Heart left ventricle (tissue), 16 donors: ENCODE measurements at regions not wholly inside any gene's neighbourhood (a gene's known extent, or its start where the extent isn't known, plus 50 kb on each side); places are given as distances from the start of the nearest gene placed in this dataset.

Experiments used
- ATAC-seq, 4 donors: fragments of 200-7000 bp; cut with Tn5 transposase; one replicate each; pipeline ENCODE4 v1.9.1; 2020 to 2022; ENCODE audit warnings: moderate library complexity in 4 of 4, mild to moderate bottlenecking in 3 of 4, moderate number of reproducible peaks in 1 of 4
- DNase-seq, 5 donors: peaks; one replicate each; pipeline ENCODE4 v3.0.0-alpha.2; 2020
- H3K27ac ChIP-seq, 12 donors: fragments of 200-600 bp; sonication (generic) in 4 of 12; one replicate each; pipeline versions ENCODE4 v1.5.0 to v1.8.0; 2016 to 2022; ENCODE audit warnings: mild to moderate bottlenecking in 2 of 12
- H3K27me3 ChIP-seq, 9 donors: fragments of 200-600 bp; sonication (generic) in 2 of 9; one replicate each; pipeline versions ENCODE4 v1.5.1 to v1.8.0; 2016 to 2022; ENCODE audit warnings: mild to moderate bottlenecking in 3 of 9
- H3K36me3 ChIP-seq, 9 donors: fragments of 200-600 bp; sonication (generic) in 2 of 9; one replicate each; pipeline versions ENCODE4 v1.5.0 to v1.8.0; 2018 to 2022; ENCODE audit warnings: mild to moderate bottlenecking in 2 of 9
- H3K4me1 ChIP-seq, 12 donors: fragments of 200-600 bp; sonication (generic) in 4 of 12; one replicate each; pipeline versions ENCODE4 v1.5.0 to v1.8.0; 2016 to 2022; ENCODE audit warnings: mild to moderate bottlenecking in 3 of 12
- H3K4me3 ChIP-seq, 12 donors: fragments of 200-600 bp; sonication (generic) in 4 of 12; one replicate each; pipeline versions ENCODE4 v1.5.0 to v1.8.0; 2017 to 2022; ENCODE audit warnings: mild to moderate bottlenecking in 9 of 12, moderate library complexity in 4 of 12
- H3K9me3 ChIP-seq, 12 donors: fragments of 200-600 bp; sonication (generic) in 4 of 12; one replicate each; pipeline versions ENCODE4 v1.5.0 to v1.8.0; 2016 to 2022; ENCODE audit warnings: mild to moderate bottlenecking in 1 of 12
- CTCF ChIP-seq, 12 donors: fragments of 200-600 bp; sonication (generic) in 4 of 12; IDR thresholded peaks; one replicate each; pipeline versions ENCODE4 v1.5.0 to v1.8.0; 2018 to 2022; ENCODE audit warnings: antibody characterized with exemption in 12 of 12, mild to moderate bottlenecking in 5 of 12
- POLR2A ChIP-seq, 2 donors: fragments of 450-650 bp; IDR thresholded peaks; one replicate each; pipeline ENCODE4 v1.6.1; 2017; ENCODE audit warnings: antibody characterized with exemption in 2 of 2, mild to moderate bottlenecking in 2 of 2, moderate library complexity in 2 of 2
- WGBS, 4 donors: extraction: QIAGEN DNeasy Blood & Tissue Kit in 2 of 4; methylation state at CpG; one replicate each; pipeline versions ENCODE4 v1.1.5 to v1.1.7; 2013 to 2018; 5-methylcytosine and 5-hydroxymethylcytosine counted together
- intact Hi-C, 10 donors: fragments of 100-400 bp; cut with DNase I; formaldehyde crosslinking; loops; one replicate each; pipeline versions ENCODE4 v1.11.1 to v1.14.2; 2022
- donor health status: ischemic (EF 13 %, LVEDD 7.1; RV severe dilation, severe dysfunction).
- donor health status: healthy with polysubstance abuse.
- donor health status: DM: no; HTN: yes; CAD: no.
- donor health status: DM: no; HTN: no; CAD: no.
- donor health status: ischemic (EF 25% LVEDD 6.9; RV normal size, moderate dysfunction).
- donor health status: ischemic (EF 25% LVEDD 5.7; RV mildly dilated, moderate dysfunction).
- donor health status: healthy.
- donor health status: DM: yes; HTN: yes; CAD: no.
- donor health status: ischemic (EF 35%, LVEDD 5.7; RV mildly dilated, moderate dysfunction).
- donor health status: nonischemic (EF 11% LVEDD 7.7; RV severe dilation, severe dysfunction).
- donor health status: DM: yes; HTN: yes; CAD: no.
- donor health status: PGD.
- donor health status: ischemic (EF 29% LVEDD 5.4; RV normal size, mild dysfunction).
- donor health status: nonischemic (EF 23%, LVEDD 6.1; RV moderate dilation, normal function).

DNA sequence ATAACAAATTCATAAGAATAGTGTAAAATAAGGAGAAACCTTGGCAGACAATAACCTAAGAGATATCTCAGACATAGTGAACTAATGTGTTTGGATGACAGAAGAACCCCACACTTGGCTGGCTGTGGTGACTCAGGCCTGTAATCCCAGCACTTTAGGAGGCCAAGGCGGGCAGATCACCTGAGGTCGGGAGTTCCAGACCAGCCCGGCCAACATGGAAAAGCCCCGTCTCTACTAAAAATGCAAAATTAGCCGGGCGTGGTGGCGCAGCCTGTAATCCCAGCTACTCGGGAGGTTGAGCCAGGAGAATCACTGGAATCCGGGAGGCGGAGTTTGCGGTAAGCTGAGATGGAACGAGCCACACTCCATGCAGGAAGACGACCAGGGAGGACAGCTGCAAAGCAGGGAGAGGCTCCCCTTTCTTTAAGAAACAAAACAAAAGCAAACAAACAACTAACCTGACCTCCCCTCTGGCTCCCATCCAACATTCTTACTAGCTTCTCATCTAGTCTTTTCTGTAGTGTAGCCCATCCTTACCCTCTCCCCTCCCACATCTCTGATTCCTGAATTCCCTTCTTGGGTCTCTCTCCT lies 84.2 kb downstream of the ZNF280B start:
- no peak for TF ChIP-seq CTCF (IDR thresholded peaks at IDR 0.05)
- no peak for TF ChIP-seq POLR2A (IDR thresholded peaks at IDR 0.05)
- Histone ChIP-seq H3K4me1 (no peaks in the 10 kb centered on the region), H3K27ac (no peak overlapping the region), H3K4me3 (no peak overlapping the region), H3K27me3 (peaks cover 0 to 34% (median 0%) of the 10 kb centered on the region in 9 donors), H3K9me3 (no peaks in the 10 kb centered on the region), H3K36me3 (no peaks in the 10 kb centered on the region)
- DNase-seq (no peak), ATAC-seq (no peak)
- WGBS, 4 donors: 56 to 72% (median 63%) methylated on average over 13 of the region's 13 CpGs
- intact Hi-C loops: loop anchor here in 1 of 10 donors (10.0 kb wide), 1 partner anchor 70 kb away; no protein-coding TSS in a partner anchor

DNA sequence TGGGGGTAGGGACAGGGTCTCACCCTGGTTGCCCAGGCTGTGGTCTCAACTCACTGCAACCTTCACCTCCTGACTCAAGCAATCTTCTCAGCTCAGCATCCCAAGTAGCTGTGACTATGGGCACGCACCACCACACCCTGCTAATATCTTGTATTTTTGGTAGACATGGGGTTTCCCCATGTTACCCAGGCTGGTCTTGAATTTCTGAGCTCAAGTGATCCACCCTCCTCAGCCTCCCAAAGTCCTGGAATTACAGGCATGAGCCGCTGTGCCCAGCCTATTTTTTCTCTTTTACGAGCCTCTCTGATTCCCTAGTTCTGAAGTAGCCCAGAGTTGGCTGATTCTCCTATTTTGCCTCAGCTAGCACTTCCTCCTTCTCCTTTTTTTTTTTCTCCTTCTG lies 83.6 kb downstream of the ZNF280B start:
- H3K27me3 ChIP-seq: peaks cover 0 to 39% (median 3%) of the 10 kb centered on the region in 9 donors
- intact Hi-C loops: loop anchor here in 1 of 10 donors (10.0 kb wide), 1 partner anchor 70 kb away; no protein-coding TSS in a partner anchor
- TF ChIP-seq POLR2A (IDR thresholded peaks at IDR 0.05): no peak
- TF ChIP-seq CTCF (IDR thresholded peaks at IDR 0.05): no peak

GRCh38 chr22:22425356-22425755 lies 83.2 kb downstream of the ZNF280B start:
- H3K4me3 ChIP-seq: no peak overlapping the region
- ATAC-seq (no peak), DNase-seq (no peak)
- TF ChIP-seq CTCF (IDR thresholded peaks at IDR 0.05) (no peak), POLR2A (IDR thresholded peaks at IDR 0.05) (no peak)
- intact Hi-C loops: loop anchor here in 1 of 10 donors (10.0 kb wide), 1 partner anchor 71 kb away; no protein-coding TSS in a partner anchor
- no peaks in the 10 kb centered on the region for H3K36me3 ChIP-seq
- no peaks in the 10 kb centered on the region for H3K9me3 ChIP-seq
- H3K27ac ChIP-seq: no peak overlapping the region
- H3K27me3 ChIP-seq: peaks cover 0 to 39% (median 4%) of the 10 kb centered on the region in 9 donors
- no peaks in the 10 kb centered on the region for H3K4me1 ChIP-seq
- WGBS, 4 donors: 38 to 75% (median 68%) methylated on average over 1 of the region's 1 CpG

More for the DNA sequence above, 83.6 kb downstream of the ZNF280B start:
- ATAC-seq (no peak), DNase-seq (no peak)
- Histone ChIP-seq H3K4me1 (no peaks in the 10 kb centered on the region), H3K9me3 (no peaks in the 10 kb centered on the region), H3K27ac (no peak overlapping the region), H3K4me3 (no peak overlapping the region), H3K36me3 (no peaks in the 10 kb centered on the region)
- 75 to 90% (median 83%) methylated on average over 3 of the region's 3 CpGs for WGBS, 4 donors

DNA sequence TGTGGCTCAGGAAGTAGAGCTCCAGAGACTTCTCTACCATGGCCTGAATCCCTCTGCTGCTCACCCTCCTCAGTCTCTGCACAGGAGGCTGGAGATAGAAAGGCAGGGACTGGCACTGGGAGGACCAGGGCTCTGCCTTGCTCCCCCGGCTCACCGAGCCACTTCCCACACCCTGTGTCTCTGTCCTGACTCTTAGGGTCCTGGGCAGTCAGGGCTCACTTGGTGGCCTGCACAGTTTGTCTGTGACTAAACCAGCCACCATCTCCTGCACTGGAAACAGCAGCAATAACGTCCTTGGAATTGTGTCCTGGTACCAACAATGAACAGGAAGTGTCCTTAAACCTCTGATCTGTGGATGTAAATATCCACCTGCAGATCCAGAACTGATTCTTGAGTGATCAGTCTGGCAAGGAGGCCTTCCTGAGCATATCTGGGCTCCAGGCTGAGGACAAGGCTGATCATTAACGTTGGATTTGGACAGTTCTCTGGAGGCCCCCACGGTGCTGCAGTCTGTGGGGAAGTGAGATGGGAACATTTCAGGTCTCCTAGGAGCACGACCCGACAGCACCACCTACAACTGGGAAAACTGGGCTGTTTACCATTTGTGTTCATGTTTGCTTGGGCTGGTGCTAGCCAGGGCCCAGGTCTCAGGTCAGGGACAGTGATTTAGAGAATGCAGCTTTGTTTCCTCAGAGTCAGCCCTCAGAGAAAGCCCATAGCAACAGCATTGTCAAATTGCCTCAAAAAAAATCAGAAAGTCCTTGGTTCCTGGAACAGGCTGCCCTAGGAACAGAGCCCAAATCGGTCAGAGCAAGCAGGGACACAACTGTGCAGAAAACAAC lies 82.5 kb downstream of the ZNF280B start:
- ATAC-seq (no peak), DNase-seq (no peak)
- WGBS, 4 donors: 42 to 60% (median 55%) methylated on average over 7 to 8 of the region's 8 CpGs
- Histone ChIP-seq H3K9me3 (no peaks in the 10 kb centered on the region), H3K27ac (no peak overlapping the region), H3K4me1 (no peaks in the 10 kb centered on the region), H3K4me3 (no peak overlapping the region), H3K27me3 (peaks cover 0 to 40% (median 6%) of the 10 kb centered on the region in 9 donors), H3K36me3 (no peaks in the 10 kb centered on the region)
- TF ChIP-seq POLR2A (IDR thresholded peaks at IDR 0.05): no peak
- no peak for TF ChIP-seq CTCF (IDR thresholded peaks at IDR 0.05)
- intact Hi-C loops: loop anchor here in 1 of 10 donors (10.0 kb wide), 1 partner anchor 71 kb away; no protein-coding TSS in a partner anchor
